ENCODE measurements at regions not wholly inside any gene's neighbourhood (a gene's known extent, or its start where the extent isn't known, plus 50 kb on each side); places are given as distances from the start of the nearest gene placed in this dataset.

- no peak for TF ChIP-seq EZH2 (IDR thresholded peaks at IDR 0.05; ENCODE audit: insufficient read depth, poor library complexity, severe bottlenecking)
- TF ChIP-seq EZH2phosphoT487 (IDR thresholded peaks at IDR 0.05; ENCODE audit: insufficient read depth, low read depth): no peak
Measured at GRCh38 chr22:34971456-34971855, 94.5 kb upstream of the ISX start.

Data from GM23248 (cell line).